Endothelial cell (in vitro differentiated cells): ENCODE measurements at regions not wholly inside any gene's neighbourhood (a gene's known extent, or its start where the extent isn't known, plus 50 kb on each side); places are given as distances from the start of the nearest gene placed in this dataset.

Experiments
- DNase-seq: peaks from one replicate; pipeline ENCODE4 v3.0.0; 2021; ENCODE audit warnings: low spot score
- H3K27ac Mint-ChIP-seq: one replicate; pipeline ENCODE4 v1.8.0; 2021; ENCODE audit warnings: mixed read lengths, inconsistent platforms; ENCODE audit not compliant: unreplicated experiment
- H3K27me3 Mint-ChIP-seq: one replicate; pipeline ENCODE4 v1.8.0; 2021; ENCODE audit warnings: mild to moderate bottlenecking, moderate library complexity, mixed read lengths, inconsistent platforms; ENCODE audit not compliant: unreplicated experiment
- H3K36me3 Mint-ChIP-seq: one replicate; pipeline ENCODE4 v1.8.0; 2021; ENCODE audit warnings: mild to moderate bottlenecking, low read depth, mixed read lengths, inconsistent platforms; ENCODE audit not compliant: unreplicated experiment
- H3K4me1 Mint-ChIP-seq: one replicate; pipeline ENCODE4 v1.8.0; 2021; ENCODE audit warnings: mild to moderate bottlenecking, mixed read lengths, inconsistent platforms; ENCODE audit not compliant: unreplicated experiment
- H3K4me3 Mint-ChIP-seq: one replicate; pipeline ENCODE4 v1.8.0; 2021; ENCODE audit warnings: mild to moderate bottlenecking, mixed read lengths, inconsistent platforms; ENCODE audit not compliant: unreplicated experiment
- H3K9me3 Mint-ChIP-seq: one replicate; pipeline ENCODE4 v1.8.0; 2021; ENCODE audit warnings: mixed read lengths, inconsistent platforms; ENCODE audit not compliant: unreplicated experiment
- CTCF ChIP-seq: fragments of 200-600 bp; sonication (generic); IDR thresholded peaks from one replicate; pipeline ENCODE4 v1.5.0; 2021; ENCODE audit warnings: antibody characterized with exemption; ENCODE audit not compliant: unreplicated experiment

- DNase-seq, result no peak
- Mint-ChIP-seq H3K36me3 (no peaks in the 10 kb centered on the region), H3K4me1 (peaks cover 9% of the 10 kb centered on the region)
Measured at GRCh38 chr3:25046911-25047771, 380.9 kb upstream of the RARB start.

GRCh38 chr3:25049304-25049703, 378.8 kb upstream of the RARB start:
- Mint-ChIP-seq H3K36me3 (no peaks in the 10 kb centered on the region), H3K27ac (no peak overlapping the region), H3K4me1 (peaks cover 9% of the 10 kb centered on the region), H3K4me3 (no peak overlapping the region), H3K27me3 (peaks cover 1% of the 10 kb centered on the region), H3K9me3 (no peaks in the 10 kb centered on the region)
- no peak for TF ChIP-seq CTCF
- no peak for DNase-seq

More at GRCh38 chr3:25046911-25047771, 380.9 kb upstream of the RARB start:
- H3K27ac Mint-ChIP-seq, result no peak overlapping the region
- no peaks in the 10 kb centered on the region for H3K9me3 Mint-ChIP-seq
- no peak for TF ChIP-seq CTCF
- H3K27me3 Mint-ChIP-seq, result no peaks in the 10 kb centered on the region
- H3K4me3 Mint-ChIP-seq, result no peak overlapping the region

GRCh38 chr3:25053360-25053759, 374.7 kb upstream of the RARB start:
- Mint-ChIP-seq H3K27me3 (peaks cover 1% of the 10 kb centered on the region), H3K9me3 (no peaks in the 10 kb centered on the region), H3K36me3 (no peaks in the 10 kb centered on the region), H3K4me3 (no peak overlapping the region), H3K4me1 (no peaks in the 10 kb centered on the region), H3K27ac (no peak overlapping the region)
- DNase-seq, result no peak
- TF ChIP-seq CTCF, result no peak

GRCh38 chr3:25056036-25056755, 371.9 kb upstream of the RARB start:
- peaks cover 1% of the 10 kb centered on the region for H3K27me3 Mint-ChIP-seq
- TF ChIP-seq CTCF, result no peak
- H3K9me3 Mint-ChIP-seq, result no peaks in the 10 kb centered on the region
- no peak for DNase-seq
- no peak overlapping the region for H3K27ac Mint-ChIP-seq
- H3K4me3 Mint-ChIP-seq, result no peak overlapping the region
- no peaks in the 10 kb centered on the region for H3K36me3 Mint-ChIP-seq
- H3K4me1 Mint-ChIP-seq, result no peaks in the 10 kb centered on the region

GRCh38 chr3:25056803-25057351, 371.2 kb upstream of the RARB start:
- TF ChIP-seq CTCF, result no peak
- Mint-ChIP-seq H3K9me3 (no peaks in the 10 kb centered on the region), H3K27me3 (peaks cover 1% of the 10 kb centered on the region), H3K36me3 (no peaks in the 10 kb centered on the region), H3K4me3 (no peak overlapping the region), H3K4me1 (no peaks in the 10 kb centered on the region), H3K27ac (no peak overlapping the region)
- no peak for DNase-seq
